GM12878 (cell line): ENCODE measurements at regions not wholly inside any gene's neighbourhood (a gene's known extent, or its start where the extent isn't known, plus 50 kb on each side); places are given as distances from the start of the nearest gene placed in this dataset.

Source experiments
- ATAC-seq: fragments of 200-7000 bp; cut with Tn5 transposase; 3 replicates; pipeline ENCODE4 v1.9.1; 2020; ENCODE audit warnings: mild to moderate bottlenecking, moderate library complexity
- BruUV-seq: library from RNA; stranded (reverse); fragments of 400-500 nt; replicated peaks from 2 replicates; lab custom pipeline; 2021; lab: Mats Ljungman, UMichigan
- CTCF ChIA-PET: fragments of 300-600 bp; sonication (Branson Sonifier 250); formaldehyde crosslinking; extraction: SDS; loops from one replicate; lab custom pipeline; 2021; ENCODE audit warnings: inconsistent platforms; lab: Yijun Ruan, JAX
- POLR2A ChIA-PET: fragments of 350-600 bp; formaldehyde crosslinking; extraction: SDS; loops from one replicate; lab custom pipeline; 2021; ENCODE audit warnings: inconsistent platforms; lab: Charles Lee
- RAD21 ChIA-PET: fragments of 300-600 bp; sonication (Branson Sonifier 250); formaldehyde crosslinking; loops from one replicate; lab custom pipeline; 2023; ENCODE audit warnings: antibody characterized with exemption; ENCODE audit not compliant: unreplicated experiment; lab: Charles Lee
- SMC1A ChIA-PET: fragments of 300-600 bp; sonication (Branson Sonifier 250); formaldehyde crosslinking; loops from one replicate; lab custom pipeline; 2023; ENCODE audit not compliant: unreplicated experiment, uncharacterized antibody; lab: Charles Lee
- DNase-seq: peaks from one replicate; pipeline ENCODE4 v3.0.0-alpha.2; 2011; ENCODE audit warnings: low read depth, low spot score
- FAIRE-seq: peaks from 3 replicates; lab custom pipeline; 2011; peaks lifted over from hg19 to GRCh38; lab: Jason Lieb, UNC
- H2AFZ ChIP-seq: 2 replicates; pipeline ENCODE4 v1.6.0; 2011; ENCODE audit warnings: low read depth, low read length, control low read depth; ENCODE audit not compliant: control insufficient read depth
- H3K27ac ChIP-seq: 2 replicates; pipeline ENCODE4 v1.5.1; 2011; ENCODE audit warnings: control low read depth; ENCODE audit not compliant: control insufficient read depth, insufficient read depth
- H3K27me3 ChIP-seq, 2 experiments: replicated peaks in 1 of 2; 2 replicates each; pipeline versions ENCODE4 v1.6.0 to v1.6.1; 2011; ENCODE audit warnings: low read length in 1 of 2; ENCODE audit not compliant: control insufficient read depth in 2 of 2, insufficient read depth in 2 of 2
- H3K36me3 ChIP-seq, 2 experiments: 2 replicates each; pipeline ENCODE4 v1.5.1; 2011; ENCODE audit warnings: low read length in 1 of 2; ENCODE audit not compliant: control insufficient read depth in 2 of 2, insufficient read depth in 2 of 2
- H3K4me1 ChIP-seq: 2 replicates; pipeline ENCODE4 v1.6.1; 2011; ENCODE audit warnings: mild to moderate bottlenecking, low read length, moderate library complexity, mixed read lengths; ENCODE audit not compliant: control insufficient read depth, insufficient read depth
- H3K4me2 ChIP-seq: 2 replicates; pipeline ENCODE4 v1.6.0; 2011; ENCODE audit warnings: control low read depth; ENCODE audit not compliant: control insufficient read depth, insufficient read depth
- H3K4me3 ChIP-seq: fragments of 200-600 bp; sonication (generic); 2 replicates; pipeline ENCODE4 v1.5.1; 2016
- H3K79me2 ChIP-seq: 2 replicates; pipeline ENCODE4 v1.6.0; 2011; ENCODE audit warnings: low read length; ENCODE audit not compliant: control insufficient read depth, insufficient read depth
- H3K9ac ChIP-seq: 2 replicates; pipeline ENCODE4 v1.8.0; 2011; ENCODE audit warnings: low read length, control low read depth, mixed read lengths; ENCODE audit not compliant: control insufficient read depth, insufficient read depth
- H3K9me3 ChIP-seq: replicated peaks from 3 replicates; pipeline ENCODE4 v1.5.1; 2011; ENCODE audit warnings: mild to moderate bottlenecking, low read length; ENCODE audit not compliant: control insufficient read depth, insufficient read depth
- H4K20me1 ChIP-seq: 2 replicates; pipeline ENCODE4 v1.6.0; 2011; ENCODE audit not compliant: control insufficient read depth, insufficient read depth
- BCLAF1 ChIP-seq: fragments of 450-650 bp; IDR thresholded peaks from 2 replicates; pipeline ENCODE4 v1.6.1; 2017; ENCODE audit warnings: antibody characterized with exemption, mild to moderate bottlenecking, moderate library complexity
- CEBPB ChIP-seq, 2 experiments: fragments of 150-350 bp in 1 of 2; IDR thresholded peaks; 2 replicates each; pipeline ENCODE4 v1.6.1; 2012 to 2014; ENCODE audit warnings: low read depth in 2 of 2, low read length in 2 of 2, borderline replicate concordance in 1 of 2, inconsistent platforms in 1 of 2
- GATAD2B ChIP-seq: fragments of 450-650 bp; conservative IDR thresholded peaks from 2 replicates; pipeline ENCODE4 v1.6.1; 2017; ENCODE audit warnings: low read depth, mild to moderate bottlenecking, moderate library complexity
- IKZF1 ChIP-seq: fragments of 450-650 bp; conservative IDR thresholded peaks from 2 replicates; pipeline ENCODE4 v1.6.1; 2017; ENCODE audit warnings: antibody characterized with exemption, mild to moderate bottlenecking
- MAX ChIP-seq: IDR thresholded peaks from 2 replicates; pipeline ENCODE4 v1.6.1; 2012; ENCODE audit warnings: low read depth, low read length, improper control_type of control experiment
- MEF2B ChIP-seq: fragments of 450-650 bp; IDR thresholded peaks from 2 replicates; pipeline ENCODE4 v1.6.1; 2018; ENCODE audit warnings: mild to moderate bottlenecking, moderate library complexity; ENCODE audit not compliant: partially characterized antibody, poor library complexity, severe bottlenecking
- MTA3 ChIP-seq: IDR thresholded peaks from 2 replicates; pipeline ENCODE4 v1.6.1; 2012; ENCODE audit warnings: low read length, inconsistent platforms, borderline replicate concordance
- NFIC ChIP-seq: IDR thresholded peaks from 2 replicates; pipeline ENCODE4 v1.6.1; 2012; ENCODE audit warnings: low read depth, mild to moderate bottlenecking, inconsistent platforms, low read length, moderate library complexity
- POLR2A ChIP-seq: IDR thresholded peaks from 2 replicates; pipeline ENCODE4 v1.6.1; 2011; ENCODE audit warnings: low read depth, mild to moderate bottlenecking, low read length
- RAD21 ChIP-seq: IDR thresholded peaks from 2 replicates; pipeline ENCODE4 v1.6.1; 2011; ENCODE audit warnings: mild to moderate bottlenecking, low read depth, low read length, moderate library complexity; ENCODE audit not compliant: insufficient read depth
- RAD51 ChIP-seq: fragments of 450-650 bp; IDR thresholded peaks from 2 replicates; pipeline ENCODE4 v1.6.1; 2016; ENCODE audit warnings: moderate library complexity, mild to moderate bottlenecking, inconsistent platforms
- RCOR1 ChIP-seq: conservative IDR thresholded peaks from 2 replicates; pipeline ENCODE4 v1.6.1; 2012; ENCODE audit warnings: low read depth, low read length, improper control_type of control experiment
- REST ChIP-seq: IDR thresholded peaks from 2 replicates; pipeline ENCODE4 v1.6.1; 2012; ENCODE audit warnings: mild to moderate bottlenecking, low read depth, low read length
- SRF ChIP-seq, 2 experiments: IDR thresholded peaks; 2 replicates each; pipeline ENCODE4 v1.6.1; 2011; ENCODE audit warnings: low read depth in 2 of 2, low read length in 2 of 2, mild to moderate bottlenecking in 1 of 2, moderate library complexity in 1 of 2
- STAT1 ChIP-seq: fragments of 450-650 bp; conservative IDR thresholded peaks from 2 replicates; pipeline ENCODE4 v1.6.1; 2014; ENCODE audit warnings: antibody characterized with exemption, mild to moderate bottlenecking
- SUPT20H ChIP-seq: IDR thresholded peaks from 2 replicates; pipeline ENCODE4 v1.6.1; 2011; ENCODE audit warnings: low read depth, mild to moderate bottlenecking, low read length, moderate library complexity, borderline replicate concordance; ENCODE audit not compliant: control insufficient read depth
- WGBS: methylation state at CpG from one replicate; pipeline ENCODE4 v1.1.6; 2016; ENCODE audit warnings: low lambda C conversion rate; ENCODE audit not compliant: insufficient replicate concordance, insufficient coverage; ENCODE audit errors: missing lambda C conversion rate; 5-methylcytosine and 5-hydroxymethylcytosine counted together
- in situ Hi-C: fragments of 300-500 bp; cut with MboI; formaldehyde crosslinking; loops from 9 replicates; pipeline ENCODE4 v1.14.3; 2018; ENCODE audit warnings: mixed read lengths
- intact Hi-C: fragments of 100-400 bp; cut with micrococcal nuclease; formaldehyde crosslinking; loops from one replicate; pipeline ENCODE4 v1.14.2; 2022; ENCODE audit not compliant: unreplicated experiment

GRCh38 chr6:85107701-85108100, 342.2 kb upstream of the NT5E start (continued):
- TF ChIP-seq IKZF1: no peak
- no peak for TF ChIP-seq BCLAF1
- TF ChIP-seq NFIC: no peak
- TF ChIP-seq STAT1: no peak

- Histone ChIP-seq H3K9ac (no peak overlapping the region), H2AFZ (no peak overlapping the region), H3K27me3 (no peaks in the 10 kb centered on the region), H3K4me2 (no peak overlapping the region), H4K20me1 (no peaks in the 10 kb centered on the region), H3K9me3 (no peaks in the 10 kb centered on the region), H3K79me2 (no peaks in the 10 kb centered on the region), H3K4me3 (no peak overlapping the region), H3K27ac (no peak overlapping the region), H3K36me3 (no peaks in the 10 kb centered on the region)
- SMC1A ChIA-PET: no interaction called here
- WGBS: 21% methylated on average over 5 of the region's 5 CpGs
- DNase-seq (no peak), ATAC-seq (no peak)
- in situ Hi-C loops: no loop called here
- no TSS peak for BruUV-seq
- intact Hi-C loops: no loop called here
- POLR2A ChIA-PET: no interaction called here
- RAD21 ChIA-PET: no interaction called here
- TF ChIP-seq NFIC (no peak), MTA3 (no peak), MEF2B (no peak), REST (no peak), SUPT20H (no peak), CEBPB (IDR thresholded peaks at IDR 0.05; ENCODE audit: borderline replicate concordance in 1 of 2, low read depth in 2 of 2, low read length in 2 of 2) (no peak), RAD21 (no peak), POLR2A (no peak), GATAD2B (no peak), RAD51 (no peak), RCOR1 (no peak), SRF (IDR thresholded peaks at IDR 0.05; ENCODE audit: low read depth in 2 of 2, low read length in 2 of 2) (no peak), MAX (no peak)
- TF ChIP-seq, all 136 proteins: peak for 0
- H3K4me1 ChIP-seq: no peaks in the 10 kb centered on the region
- CTCF ChIA-PET: interaction anchor here (1.1 kb wide), 1 partner anchor 227 kb away, joined by 3 read pairs; no protein-coding TSS in a partner anchor
- FAIRE-seq: no peak
These were observed 332.6 kb upstream of the TBX18 start for GRCh38 chr6:85096976-85097375.
